ENCODE measurements at regions not wholly inside any gene's neighbourhood (a gene's known extent, or its start where the extent isn't known, plus 50 kb on each side); places are given as distances from the start of the nearest gene placed in this dataset.

DNA sequence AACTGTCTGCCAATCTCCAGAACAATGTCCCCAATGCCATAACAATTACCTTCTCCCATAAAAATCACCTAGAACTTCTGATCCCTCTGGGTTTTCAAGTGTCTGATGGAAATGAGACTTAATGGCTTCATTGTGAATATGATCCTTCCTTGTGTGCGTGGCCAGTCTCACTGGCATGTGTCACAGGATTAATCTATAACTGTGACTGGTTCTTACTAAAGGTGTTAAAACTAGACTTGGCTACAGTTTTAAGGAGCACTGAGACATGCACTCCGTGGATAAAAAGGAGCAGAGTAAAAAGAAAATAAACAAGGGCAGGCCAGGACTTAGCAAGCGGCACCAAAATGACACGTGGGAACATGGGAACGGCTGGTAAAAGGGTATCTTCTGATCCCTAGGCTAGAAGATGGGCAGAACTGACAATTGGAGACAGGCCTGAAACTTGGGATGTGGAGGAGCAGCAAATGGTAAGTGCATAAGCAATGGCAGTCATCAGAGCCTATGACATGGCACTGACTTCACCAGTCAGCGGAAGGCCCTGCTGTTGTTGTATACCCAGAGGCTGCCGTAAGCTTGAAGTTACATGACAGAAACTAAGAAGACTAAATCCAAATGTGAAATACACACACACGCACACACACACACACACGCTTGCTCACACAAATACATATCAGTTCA, 256.6 kb upstream of the NOCT start:
- TF ChIP-seq, protein P1, sequence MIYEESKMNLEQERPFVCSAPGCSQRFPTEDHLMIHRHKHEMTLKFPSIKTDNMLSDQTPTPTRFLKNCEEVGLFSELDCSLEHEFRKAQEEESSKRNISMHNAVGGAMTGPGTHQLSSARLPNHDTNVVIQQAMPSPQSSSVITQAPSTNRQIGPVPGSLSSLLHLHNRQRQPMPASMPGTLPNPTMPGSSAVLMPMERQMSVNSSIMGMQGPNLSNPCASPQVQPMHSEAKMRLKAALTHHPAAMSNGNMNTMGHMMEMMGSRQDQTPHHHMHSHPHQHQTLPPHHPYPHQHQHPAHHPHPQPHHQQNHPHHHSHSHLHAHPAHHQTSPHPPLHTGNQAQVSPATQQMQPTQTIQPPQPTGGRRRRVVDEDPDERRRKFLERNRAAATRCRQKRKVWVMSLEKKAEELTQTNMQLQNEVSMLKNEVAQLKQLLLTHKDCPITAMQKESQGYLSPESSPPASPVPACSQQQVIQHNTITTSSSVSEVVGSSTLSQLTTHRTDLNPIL (CRISPR knock-in tag; IDR thresholded peaks at IDR 0.05; ENCODE audit: low read depth): no peak
- TF ChIP-seq ARNTL (CRISPR knock-in tag; IDR thresholded peaks at IDR 0.05; ENCODE audit: borderline replicate concordance, low read depth) (no peak), ZFP3 (CRISPR knock-in tag; IDR thresholded peaks at IDR 0.05) (no peak), CSDC2 (CRISPR knock-in tag; IDR thresholded peaks at IDR 0.05) (no peak)
- TF ChIP-seq, protein P2, sequence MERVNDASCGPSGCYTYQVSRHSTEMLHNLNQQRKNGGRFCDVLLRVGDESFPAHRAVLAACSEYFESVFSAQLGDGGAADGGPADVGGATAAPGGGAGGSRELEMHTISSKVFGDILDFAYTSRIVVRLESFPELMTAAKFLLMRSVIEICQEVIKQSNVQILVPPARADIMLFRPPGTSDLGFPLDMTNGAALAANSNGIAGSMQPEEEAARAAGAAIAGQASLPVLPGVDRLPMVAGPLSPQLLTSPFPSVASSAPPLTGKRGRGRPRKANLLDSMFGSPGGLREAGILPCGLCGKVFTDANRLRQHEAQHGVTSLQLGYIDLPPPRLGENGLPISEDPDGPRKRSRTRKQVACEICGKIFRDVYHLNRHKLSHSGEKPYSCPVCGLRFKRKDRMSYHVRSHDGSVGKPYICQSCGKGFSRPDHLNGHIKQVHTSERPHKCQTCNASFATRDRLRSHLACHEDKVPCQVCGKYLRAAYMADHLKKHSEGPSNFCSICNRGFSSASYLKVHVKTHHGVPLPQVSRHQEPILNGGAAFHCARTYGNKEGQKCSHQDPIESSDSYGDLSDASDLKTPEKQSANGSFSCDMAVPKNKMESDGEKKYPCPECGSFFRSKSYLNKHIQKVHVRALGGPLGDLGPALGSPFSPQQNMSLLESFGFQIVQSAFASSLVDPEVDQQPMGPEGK (CRISPR knock-in tag; IDR thresholded peaks at IDR 0.05; ENCODE audit: borderline replicate concordance): no peak

All from SK-N-SH treated with all-trans-retinoic acid at 6 μM for 48 hours (cell line).